GM19240 (cell line): ENCODE measurements at regions not wholly inside any gene's neighbourhood (a gene's known extent, or its start where the extent isn't known, plus 50 kb on each side); places are given as distances from the start of the nearest gene placed in this dataset.

Source experiments
- DNase-seq: peaks from one replicate; pipeline ENCODE4 v3.0.0; 2011; ENCODE audit warnings: low spot score; ENCODE audit not compliant: insufficient read length

DNA sequence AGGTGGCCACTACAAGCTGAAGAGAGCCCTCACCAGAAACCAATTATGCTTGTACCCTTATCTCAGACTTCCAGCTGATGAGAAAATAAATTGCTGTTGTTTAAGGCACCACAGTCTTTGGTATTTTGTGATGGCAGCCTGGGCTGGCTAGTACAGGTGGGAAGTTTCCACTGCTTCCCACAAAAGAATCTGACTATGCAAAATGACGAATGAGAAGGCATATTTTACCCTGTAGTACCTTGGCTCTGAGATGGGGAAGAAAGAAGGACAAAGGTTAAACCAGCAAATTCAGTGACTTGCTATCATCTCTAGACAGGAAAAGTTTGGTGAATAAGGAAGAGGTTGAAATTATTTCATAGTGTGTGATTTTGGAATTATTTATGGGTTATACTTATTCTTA lies 112.8 kb upstream of the ELL2 start:
- DNase-seq = no peak

DNA sequence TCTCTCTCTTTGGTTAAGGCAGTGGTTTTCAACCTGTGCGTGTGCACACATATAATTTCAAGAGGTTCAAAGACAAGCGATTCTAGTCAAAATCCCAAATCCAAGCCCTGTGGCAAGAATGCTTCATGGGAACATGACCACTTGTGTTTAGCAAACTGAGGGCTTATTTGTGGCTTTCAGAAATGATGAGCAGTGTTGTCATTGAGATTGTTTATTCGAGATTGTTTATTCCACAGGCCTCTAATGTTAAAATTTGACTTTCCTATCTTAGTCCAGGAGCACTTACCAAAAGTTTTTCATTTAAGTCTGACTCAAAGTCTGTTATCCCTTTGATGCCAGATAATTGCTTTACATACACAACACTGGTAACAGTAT lies 111.1 kb upstream of the ELL2 start:
- no peak for DNase-seq

DNA sequence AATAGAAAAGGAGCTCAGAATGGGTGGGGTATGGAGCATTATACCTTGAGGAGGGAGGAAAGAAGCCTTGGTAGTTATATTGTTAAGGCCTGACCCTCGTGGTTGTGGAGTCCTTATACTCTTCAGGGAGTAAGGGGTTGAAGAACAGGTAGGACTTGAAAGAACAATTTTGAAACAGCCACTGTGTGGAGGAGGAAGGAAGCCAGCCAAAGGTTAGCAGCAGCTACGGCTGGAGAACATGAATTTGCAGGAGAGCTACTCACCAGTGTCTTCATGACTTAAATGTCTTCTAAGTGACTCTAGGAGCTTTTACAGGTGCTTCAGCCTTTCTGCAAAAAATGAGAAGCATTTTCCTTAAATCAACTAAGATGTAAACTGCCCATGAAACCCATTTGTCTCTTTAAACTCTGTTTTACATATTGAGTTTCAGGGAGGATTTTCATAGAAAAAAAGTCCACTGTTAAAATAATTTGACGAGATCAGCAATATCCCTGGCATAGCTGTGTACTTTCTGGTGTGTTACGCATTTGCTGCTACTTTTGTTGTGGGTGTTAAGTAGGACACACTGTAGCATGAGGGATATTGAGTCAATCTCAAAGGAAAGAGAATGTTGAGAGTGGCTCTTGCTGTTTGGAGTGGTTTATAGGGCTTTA lies 110.6 kb upstream of the ELL2 start:
- DNase-seq = no peak

DNA sequence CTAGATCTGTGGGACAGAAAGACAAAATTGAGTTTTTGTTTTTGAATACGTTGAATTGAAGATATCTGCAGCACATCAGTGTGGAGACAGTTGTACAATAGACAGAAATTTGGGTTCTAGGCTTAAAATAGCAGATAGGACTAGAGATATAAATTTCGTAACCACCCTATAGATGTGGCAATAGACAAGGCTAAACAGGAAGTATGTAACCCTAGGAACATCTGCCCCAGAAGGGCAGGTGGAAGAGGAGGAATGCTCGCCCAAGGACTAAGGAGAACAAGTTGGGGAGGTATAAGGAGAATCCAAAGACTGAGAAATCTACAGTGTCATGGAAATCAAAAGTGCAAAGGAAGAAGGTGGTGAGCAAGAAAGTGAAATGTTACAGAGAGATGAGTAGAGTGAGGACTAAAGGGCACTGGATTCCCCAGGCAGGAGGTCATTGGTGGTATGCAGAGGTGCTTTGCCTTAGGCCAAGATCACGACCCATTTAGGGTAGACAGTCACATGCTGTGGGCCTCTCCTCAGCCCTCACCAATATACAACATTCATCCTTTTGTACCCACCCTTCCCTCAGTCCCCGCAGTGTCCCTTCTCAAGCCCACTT lies 109.1 kb upstream of the ELL2 start:
- DNase-seq = no peak

DNA sequence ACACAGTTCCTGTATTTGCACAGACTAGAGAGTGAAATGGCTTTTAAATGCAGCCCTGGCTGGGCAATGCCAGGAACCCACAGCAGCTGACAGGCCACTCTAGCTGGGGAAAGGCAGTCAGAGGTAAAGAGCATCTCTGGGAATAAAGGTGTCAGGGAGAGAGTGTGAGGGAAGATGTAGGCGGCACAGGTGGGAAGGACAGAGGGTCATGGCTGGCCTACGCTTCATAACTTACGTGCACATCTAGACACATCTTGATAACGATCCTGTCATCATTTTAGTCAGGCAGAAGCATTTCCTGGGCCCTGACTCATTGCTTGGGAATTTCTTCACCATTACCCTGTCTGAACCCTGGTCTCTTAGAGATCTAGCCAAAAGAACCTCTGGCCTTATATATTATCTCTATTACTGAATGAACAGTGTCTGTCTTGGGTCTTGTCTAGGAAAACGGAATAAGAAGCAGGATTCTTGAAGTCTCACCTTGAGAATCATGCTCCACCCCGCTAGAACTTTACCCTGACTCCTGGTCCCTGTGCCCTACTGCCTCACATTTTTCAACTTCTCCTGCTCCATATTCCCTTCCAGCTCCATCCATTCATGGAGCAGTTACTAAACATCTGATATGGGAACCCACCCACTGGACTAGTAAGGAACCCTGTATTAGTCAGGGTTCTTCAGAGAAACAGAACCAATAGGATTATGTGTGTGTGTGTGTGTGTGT lies 106.4 kb upstream of the ELL2 start:
- no peak for DNase-seq

DNA sequence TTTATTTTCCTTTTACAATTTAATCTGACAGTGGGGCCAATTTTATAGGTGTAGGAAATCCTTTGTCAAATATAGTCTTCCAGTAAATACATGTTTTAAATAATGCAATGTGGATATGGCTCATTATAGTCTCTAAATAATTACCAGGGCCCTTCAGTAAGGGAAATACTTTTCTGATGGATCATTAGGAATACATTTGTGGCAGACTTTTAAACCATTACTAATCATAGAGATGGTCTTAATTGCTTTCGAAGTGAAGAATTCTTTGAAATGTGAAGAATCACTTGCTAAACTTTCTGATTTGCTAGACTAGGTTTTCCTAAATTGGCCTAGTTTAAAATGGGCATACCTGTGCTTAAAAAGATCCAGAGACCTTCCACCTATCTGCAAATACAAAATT lies 105.6 kb upstream of the ELL2 start:
- DNase-seq = no peak

DNA sequence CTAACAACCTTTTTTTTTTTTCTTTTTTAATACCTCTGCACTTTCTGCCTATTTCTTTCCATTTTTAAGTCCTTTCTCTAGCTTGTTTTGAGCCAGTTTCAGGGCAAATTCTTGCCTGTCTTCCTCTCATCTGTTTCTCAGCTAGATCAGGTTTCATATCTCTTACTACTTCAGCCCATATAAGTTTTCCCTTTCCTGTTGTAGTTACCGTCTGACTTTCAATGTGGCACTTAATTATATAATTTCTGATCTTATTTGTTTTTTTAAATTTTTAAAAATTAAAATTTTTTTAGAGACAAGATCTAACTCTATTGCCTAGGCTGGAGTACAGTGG lies 104.7 kb upstream of the ELL2 start:
- DNase-seq = no peak

DNA sequence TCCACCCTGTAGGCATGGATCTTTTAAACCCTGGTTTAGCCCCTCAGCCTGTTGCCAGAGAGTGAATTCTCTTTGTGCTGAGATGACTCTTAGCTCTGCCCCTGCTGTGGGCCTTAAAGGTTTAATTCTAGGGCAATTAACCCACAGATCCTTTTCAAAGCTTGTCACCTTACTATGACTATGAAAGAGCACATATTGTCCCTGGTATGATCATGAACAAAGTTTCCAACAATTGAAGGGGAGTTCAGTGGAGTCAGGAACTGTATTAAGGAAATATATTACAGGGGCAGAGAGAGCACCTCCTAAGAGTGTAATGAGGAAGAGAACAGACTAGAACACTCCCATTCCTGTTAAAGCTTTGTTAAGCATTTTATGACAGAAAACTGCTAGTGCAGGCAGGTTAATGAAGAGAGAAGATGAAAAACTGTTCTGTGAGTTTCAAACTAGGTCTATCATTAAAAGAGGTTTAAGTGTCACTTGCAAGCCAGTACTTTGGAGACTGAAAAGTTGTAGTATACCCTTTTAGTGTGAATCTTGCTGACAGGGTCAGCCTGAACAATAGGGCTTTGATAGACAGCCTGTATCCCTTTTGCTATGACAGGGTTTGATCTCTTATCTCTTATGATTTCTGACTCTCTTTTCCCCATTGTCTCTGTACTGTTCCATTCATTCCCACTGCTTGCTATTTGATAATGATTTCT lies 104.2 kb upstream of the ELL2 start:
- no peak for DNase-seq

DNA sequence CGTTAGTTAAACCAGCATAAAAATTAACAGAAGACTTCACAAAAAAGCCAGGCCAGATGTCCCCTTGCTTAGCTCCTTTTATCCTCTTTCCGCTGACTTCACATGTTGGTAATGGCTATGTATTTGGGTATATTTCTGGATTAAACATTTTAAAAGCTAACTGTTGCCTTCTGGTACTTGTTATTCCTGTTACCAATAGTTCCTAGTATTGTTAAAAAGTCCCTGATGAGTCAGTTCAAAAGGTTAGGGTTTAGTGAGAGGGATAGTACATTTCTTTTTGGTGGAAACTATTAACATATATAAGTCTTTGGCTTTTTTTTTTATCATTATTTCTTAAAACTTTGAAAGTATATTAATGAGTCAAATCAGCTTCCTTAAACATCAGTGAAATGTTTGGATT lies 103.2 kb upstream of the ELL2 start:
- no peak for DNase-seq

DNA sequence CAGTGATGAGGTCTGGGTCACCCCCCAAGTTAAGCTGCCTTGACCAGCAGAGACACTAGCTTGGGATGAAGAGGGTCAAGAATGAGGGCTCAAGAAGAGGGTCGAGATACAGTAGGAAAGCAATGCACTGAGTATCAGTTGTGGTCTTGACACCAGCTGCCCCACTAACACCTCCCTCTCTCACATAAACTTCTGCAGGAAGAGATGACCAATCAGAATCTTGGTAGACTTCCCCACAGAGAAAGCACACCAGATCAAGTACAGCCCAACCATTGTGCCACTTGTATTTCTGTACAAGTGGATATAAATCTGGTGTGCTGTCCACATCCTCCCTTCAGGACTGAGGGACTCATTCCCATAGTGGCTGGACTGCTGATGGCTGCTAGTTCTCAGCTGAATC lies 101.2 kb upstream of the ELL2 start:
- no peak for DNase-seq

DNA sequence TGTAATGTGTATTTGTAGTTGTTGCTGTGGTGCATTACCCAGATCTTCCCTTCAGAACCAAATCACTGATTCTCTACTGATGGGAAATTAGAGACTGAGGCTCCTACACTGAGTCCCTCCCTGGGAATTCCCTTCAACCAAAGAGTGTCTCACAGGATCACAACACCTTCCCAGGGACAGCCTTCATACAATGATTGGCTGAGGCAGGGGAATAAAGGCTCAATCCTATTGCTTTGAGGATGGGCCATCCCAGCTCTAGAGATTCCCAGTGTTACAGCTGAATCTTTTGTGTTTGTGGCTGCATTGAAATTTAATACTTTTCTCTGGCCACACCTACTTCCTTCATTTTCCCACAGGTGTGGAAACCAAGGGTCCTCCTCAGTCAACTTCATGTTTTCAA lies 96.4 kb upstream of the ELL2 start:
- no peak for DNase-seq

DNA sequence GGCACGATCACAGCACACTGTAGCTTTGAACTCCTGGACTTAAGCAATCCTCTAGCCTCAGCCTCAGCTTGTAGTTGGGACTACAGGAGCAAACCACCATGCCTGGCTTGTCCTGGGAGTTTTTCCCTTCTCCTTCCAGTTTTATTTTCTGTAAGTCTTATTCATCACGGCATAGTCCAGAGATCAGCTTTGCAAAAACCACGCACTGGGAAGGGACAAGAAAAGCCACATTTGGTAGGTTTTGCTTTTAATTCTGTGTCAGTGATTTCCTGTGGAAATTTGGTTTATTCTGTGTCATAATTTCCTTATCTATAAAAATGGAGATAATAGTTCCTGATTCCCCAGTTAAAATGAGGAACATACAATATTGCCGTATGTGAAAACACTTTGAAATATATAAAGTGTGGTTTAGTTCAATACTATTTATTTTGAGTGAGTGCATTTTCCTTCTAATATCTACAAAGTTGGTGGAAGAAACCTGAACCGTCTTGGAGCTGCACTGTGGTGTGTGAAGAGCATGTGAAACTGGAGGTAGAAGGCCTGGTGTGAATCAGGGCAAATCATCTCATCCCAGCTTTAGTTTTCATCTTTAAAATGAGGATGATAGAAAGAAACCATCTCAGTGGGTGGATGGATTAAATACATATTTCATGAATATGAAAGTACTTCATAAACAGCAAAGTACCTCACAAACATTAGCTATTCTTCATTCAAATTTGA lies 92.8 kb upstream of the ELL2 start:
- DNase-seq = no peak

DNA sequence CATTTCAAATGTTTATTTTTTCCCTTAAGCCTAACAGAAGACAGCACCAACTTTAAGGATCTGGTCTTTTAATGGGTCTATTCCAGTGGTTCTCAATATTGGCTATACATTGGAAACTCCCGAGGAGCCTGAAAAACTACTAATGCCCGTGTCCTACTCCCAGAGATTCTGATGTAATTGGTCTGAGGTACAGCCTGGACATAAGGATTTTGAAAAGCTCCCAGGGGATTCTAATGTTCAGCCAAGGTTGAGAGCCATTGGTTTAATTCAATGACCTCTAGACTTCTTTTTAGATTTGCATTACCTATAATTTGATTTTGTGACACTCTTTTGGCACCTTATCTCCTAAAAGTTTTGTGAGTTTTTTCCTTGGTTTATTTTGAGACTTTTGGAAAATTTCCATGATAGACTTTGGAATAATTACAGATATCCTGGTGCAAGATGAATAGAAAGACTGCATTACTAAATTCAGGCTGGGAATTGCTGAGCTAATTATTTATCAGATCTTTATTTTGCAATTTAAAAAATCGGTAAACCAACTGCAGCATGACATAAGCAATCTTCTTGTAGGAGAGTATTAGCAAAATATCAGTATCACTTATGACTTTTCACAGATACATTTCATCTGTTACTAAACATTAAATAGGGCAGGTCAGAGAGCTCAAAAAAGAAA lies 91.5 kb upstream of the ELL2 start:
- DNase-seq = no peak

DNA sequence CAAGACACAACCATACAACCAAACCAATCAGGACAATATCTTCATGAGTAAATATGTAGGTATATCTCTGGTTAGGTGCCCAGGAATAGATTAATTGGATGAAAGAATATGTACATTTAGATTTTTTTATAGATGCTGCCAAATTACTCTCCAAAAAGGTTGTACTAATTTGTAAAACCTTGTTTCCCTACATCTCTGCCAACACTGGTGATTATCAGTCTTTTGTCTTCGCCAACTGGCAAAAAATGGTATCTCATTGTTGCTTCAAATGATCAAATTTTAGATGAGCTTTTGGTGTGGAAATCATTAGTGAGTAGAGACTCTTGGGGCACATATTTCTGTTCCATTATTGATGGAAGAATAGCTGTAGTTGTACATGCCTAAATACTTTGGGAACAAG lies 90.7 kb upstream of the ELL2 start:
- DNase-seq = no peak

DNA sequence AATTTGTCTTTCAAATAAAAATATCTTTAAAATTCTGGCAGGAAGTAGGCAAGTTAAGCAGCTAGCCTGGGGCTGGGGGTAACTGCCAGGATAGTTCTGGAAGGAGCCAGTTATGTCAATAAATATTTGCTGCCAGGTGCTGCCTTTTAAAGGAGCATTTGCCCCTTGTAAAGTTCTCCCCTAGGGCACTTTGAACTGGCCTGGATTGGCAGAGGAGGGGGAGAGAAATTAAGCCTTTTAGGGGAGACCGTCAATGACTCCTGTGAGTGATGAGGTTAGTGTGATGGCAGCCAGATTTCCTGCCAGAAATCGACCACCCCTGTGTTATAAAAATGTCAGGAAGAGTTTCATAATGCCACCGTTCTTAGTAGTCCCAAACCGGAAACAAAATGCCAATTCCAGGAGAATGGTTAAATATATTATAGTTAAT lies 89.8 kb upstream of the ELL2 start:
- no peak for DNase-seq

DNA sequence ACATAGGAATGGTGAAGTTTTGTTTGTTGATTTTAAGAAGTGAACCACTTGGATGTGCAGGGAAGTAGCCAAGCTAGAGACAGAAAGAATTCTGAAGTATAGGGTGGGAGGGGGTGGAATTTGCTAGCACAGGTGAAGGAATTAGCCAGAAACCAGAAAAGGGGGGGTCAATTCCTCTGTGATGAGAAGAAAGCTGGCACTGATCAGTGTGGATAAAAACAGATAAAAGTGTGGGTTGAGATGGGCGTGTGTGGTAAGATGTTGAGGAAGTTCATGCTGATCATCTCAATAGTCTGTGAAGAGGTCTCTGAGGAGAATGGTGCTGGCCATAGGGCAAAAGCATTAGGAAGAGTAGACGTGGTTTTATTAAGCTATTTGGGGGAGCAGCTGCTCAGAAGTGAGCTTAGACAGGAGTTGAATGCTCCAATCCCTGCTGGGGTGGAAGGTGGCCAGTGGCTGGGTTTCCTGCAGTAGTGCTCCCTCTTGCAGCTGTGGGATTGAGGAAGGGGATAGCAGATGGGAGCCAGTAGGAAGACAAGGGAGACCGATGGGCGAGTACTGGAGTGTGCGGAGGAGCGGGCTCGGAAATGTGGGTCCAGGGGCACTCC lies 88.7 kb upstream of the ELL2 start:
- DNase-seq = no peak

DNA sequence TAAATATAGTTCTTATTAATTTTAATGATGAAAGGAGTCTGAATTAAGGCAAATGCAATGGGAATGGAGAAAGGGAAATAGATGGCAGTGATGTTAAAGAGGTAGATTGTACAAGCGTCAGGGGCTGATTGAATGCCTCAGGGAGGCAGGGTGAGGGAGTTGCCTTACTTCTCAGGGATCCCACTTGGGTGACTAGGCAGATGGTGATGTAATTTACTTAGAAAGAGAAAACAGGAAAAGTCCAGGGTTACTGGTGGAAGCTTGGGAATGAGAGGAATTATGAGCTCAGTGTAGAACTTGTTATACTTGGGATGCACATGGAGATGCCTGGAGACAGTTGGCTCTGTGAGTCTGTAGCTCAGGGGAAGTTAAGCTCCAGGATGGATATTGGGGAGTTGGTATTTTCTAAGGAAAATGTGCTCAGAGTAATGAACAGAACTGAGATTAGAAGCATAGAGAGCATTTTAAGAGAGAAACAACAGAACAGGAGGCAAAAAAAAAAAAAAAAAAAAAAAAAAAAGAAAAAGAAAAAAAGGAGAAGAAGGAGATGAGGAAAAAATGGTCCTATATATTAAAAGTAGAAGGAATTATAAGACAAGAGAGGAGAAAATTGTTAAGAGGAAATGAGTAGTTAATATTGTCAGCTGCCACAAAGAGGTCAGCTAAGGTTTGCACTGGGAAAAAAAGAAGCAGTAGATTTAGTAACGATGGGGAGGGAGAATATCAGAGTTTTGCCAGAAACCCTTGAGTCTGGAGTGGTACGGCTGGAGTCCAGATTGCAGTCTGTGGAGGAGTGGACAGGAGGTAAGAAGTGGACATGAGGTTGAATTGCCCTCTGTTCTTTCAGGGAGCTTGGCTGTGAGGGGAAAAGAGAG lies 88.0 kb upstream of the ELL2 start:
- no peak for DNase-seq

DNA sequence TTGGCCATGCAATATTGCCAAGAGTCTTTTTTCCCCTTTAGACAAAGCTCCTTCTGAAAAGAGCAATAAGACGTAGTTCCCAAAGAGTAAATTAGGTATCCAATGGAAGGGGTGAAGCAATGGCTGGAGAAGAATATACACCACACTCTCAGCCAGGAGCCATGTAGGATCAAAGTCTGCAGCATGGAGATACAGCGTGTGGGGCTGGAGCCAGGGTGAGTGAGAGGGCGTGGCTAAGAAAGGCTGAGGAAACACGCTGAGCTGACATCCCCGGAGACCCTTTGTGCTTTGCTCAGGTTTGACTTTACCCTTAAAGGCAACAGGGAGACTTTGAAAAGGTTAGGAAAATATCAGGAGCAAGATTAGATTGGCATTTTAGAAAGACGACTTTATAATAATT lies 87.1 kb upstream of the ELL2 start:
- DNase-seq = no peak

DNA sequence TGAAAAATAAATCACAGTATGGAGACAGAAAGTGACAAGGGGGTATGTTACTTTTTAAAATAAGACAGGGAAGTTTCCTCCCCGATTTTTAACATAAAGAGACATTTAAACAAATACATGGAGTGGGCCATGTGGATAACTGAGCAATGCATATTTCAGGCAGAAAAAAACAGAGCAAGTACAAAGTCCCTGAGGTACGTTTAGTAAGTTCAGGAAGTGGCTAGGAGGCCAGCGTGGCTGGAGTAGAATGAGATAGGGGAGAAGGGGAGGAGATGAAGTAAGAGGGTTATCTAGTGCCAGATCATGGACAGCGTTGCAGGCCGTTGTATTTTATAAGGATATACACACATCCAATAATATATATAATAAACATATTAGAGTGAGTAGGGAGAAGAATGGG lies 84.2 kb upstream of the ELL2 start:
- no peak for DNase-seq

DNA sequence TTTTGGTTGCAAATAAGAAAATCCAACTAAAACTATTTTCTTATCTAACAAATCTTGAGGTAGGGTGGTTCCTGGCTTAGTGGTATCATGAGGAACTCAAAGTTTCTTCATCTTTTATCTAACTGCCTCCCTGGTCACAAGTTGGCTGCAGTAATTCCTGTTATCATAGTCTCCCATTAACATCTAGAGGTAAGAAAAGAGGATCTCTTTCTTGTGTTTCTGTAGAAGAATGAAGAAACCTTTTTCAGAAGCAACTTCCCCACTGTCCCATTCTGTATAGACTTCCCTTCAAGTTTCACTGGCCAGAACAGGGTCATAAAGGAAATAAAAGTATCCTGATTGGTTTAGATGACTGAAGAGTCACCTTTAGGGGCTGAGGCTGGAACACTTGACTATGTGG lies 81.8 kb upstream of the ELL2 start:
- DNase-seq = no peak
